Spleen (tissue), 11 donors: ENCODE measurements at regions not wholly inside any gene's neighbourhood (a gene's known extent, or its start where the extent isn't known, plus 50 kb on each side); places are given as distances from the start of the nearest gene placed in this dataset.

Source experiments
- DNase-seq: peaks from one replicate; pipeline ENCODE4 v3.0.0-alpha.2; 2020
- H3K27ac ChIP-seq, 8 donors: fragments of 200-600 bp; sonication (generic) in 7 of 8; 1 replicate in 4 of 8; 2 replicates in 4 of 8; pipeline versions ENCODE4 v1.5.0 to v1.8.0; 2016 to 2021; ENCODE audit warnings: inconsistent platforms in 4 of 8, mild to moderate bottlenecking in 4 of 8, moderate library complexity in 1 of 8
- H3K27me3 ChIP-seq, 7 donors: fragments of 200-600 bp; sonication (generic) in 6 of 7; replicated peaks in 1 of 7; 1 replicate in 4 of 7; 2 replicates in 3 of 7; pipeline versions ENCODE4 v1.5.0 to v1.8.0; 2016 to 2021; ENCODE audit warnings: inconsistent platforms in 3 of 7, mild to moderate bottlenecking in 1 of 7
- H3K36me3 ChIP-seq, 6 donors: fragments of 200-600 bp; sonication (generic) in 5 of 6; 1 replicate in 4 of 6; 2 replicates in 2 of 6; pipeline versions ENCODE4 v1.5.0 to v1.8.0; 2016 to 2021; ENCODE audit warnings: inconsistent platforms in 2 of 6
- H3K4me1 ChIP-seq, 6 donors: fragments of 200-600 bp; sonication (generic) in 5 of 6; 1 replicate in 3 of 6; 2 replicates in 3 of 6; pipeline versions ENCODE4 v1.5.0 to v1.8.0; 2016 to 2021; ENCODE audit warnings: inconsistent platforms in 3 of 6
- H3K4me3 ChIP-seq, 8 donors: fragments of 200-600 bp; sonication (generic) in 7 of 8; 1 replicate in 4 of 8; 2 replicates in 4 of 8; pipeline versions ENCODE4 v1.5.0 to v1.8.0; 2016 to 2021; ENCODE audit warnings: inconsistent platforms in 4 of 8, mild to moderate bottlenecking in 4 of 8, moderate library complexity in 2 of 8
- H3K9me3 ChIP-seq, 8 donors: fragments of 200-600 bp; sonication (generic) in 7 of 8; 1 replicate in 4 of 8; 2 replicates in 4 of 8; pipeline versions ENCODE4 v1.5.0 to v1.8.0; 2016 to 2021; ENCODE audit warnings: inconsistent platforms in 4 of 8
- POLR2A ChIP-seq, 3 donors: fragments of 450-650 bp; IDR thresholded peaks; one replicate each; pipeline ENCODE4 v1.5.1; 2017; ENCODE audit warnings: antibody characterized with exemption in 3 of 3, mild to moderate bottlenecking in 1 of 3
- POLR2AphosphoS5 ChIP-seq, 3 donors: sonication (generic); formaldehyde crosslinking; IDR thresholded peaks; one replicate each; pipeline ENCODE4 v1.5.1; 2017; ENCODE audit warnings: antibody characterized with exemption in 3 of 3
- whole genome bisulfite sequencing, 5 donors: extraction: QIAGEN DNeasy Blood & Tissue Kit in 3 of 5; methylation state at CpG; one replicate each; pipeline versions ENCODE4 v1.1.5 to v1.1.7; 2013 to 2018; 5-methylcytosine and 5-hydroxymethylcytosine counted together
- intact Hi-C: fragments of 100-400 bp; cut with DNase I; formaldehyde crosslinking; loops from one replicate; pipeline ENCODE4 v1.15.0; 2023; ENCODE audit warnings: low total_unique reads
- TF ChIP-seq, protein P1 (sequence below), 11 experiments: fragments of 200-600 bp in 7 of 11; fragments of 450-650 bp in 4 of 11; sonication (generic) in 4 of 11; IDR thresholded peaks in 8 of 11; conservative IDR thresholded peaks in 3 of 11; 1 replicate in 7 of 11; 2 replicates in 4 of 11; pipeline versions ENCODE4 v1.4.0 to v1.8.0; 2016 to 2021; ENCODE audit warnings: antibody characterized with exemption in 11 of 11, inconsistent platforms in 4 of 11, mild to moderate bottlenecking in 1 of 11
- donor health status: healthy with polysubstance abuse.
- donor health status: DM: no; HTN: no; CAD: no; lungs with moderate emphysema.
- donor health status: DM: no; HTN: no; CAD: no.
- donor health status: Bipolar disorder and iron deficiency.
- donor health status: healthy.
- donor health status: DM: no; HTN: no; CAD: no.
- donor health status: DM: yes; HTN: yes; CAD: no.

- WGBS, 5 donors: 50 to 91% (median 62%) methylated on average over 1 of the region's 1 CpG
- Histone ChIP-seq H3K9me3 (peaks cover 0 to 15% (median 1%) of the 10 kb centered on the region in 8 donors), H3K27ac (no peak overlapping the region), H3K27me3 (no peaks in the 10 kb centered on the region), H3K36me3 (no peaks in the 10 kb centered on the region), H3K4me1 (no peaks in the 10 kb centered on the region), H3K4me3 (no peak overlapping the region)
- TF ChIP-seq, protein P1, sequence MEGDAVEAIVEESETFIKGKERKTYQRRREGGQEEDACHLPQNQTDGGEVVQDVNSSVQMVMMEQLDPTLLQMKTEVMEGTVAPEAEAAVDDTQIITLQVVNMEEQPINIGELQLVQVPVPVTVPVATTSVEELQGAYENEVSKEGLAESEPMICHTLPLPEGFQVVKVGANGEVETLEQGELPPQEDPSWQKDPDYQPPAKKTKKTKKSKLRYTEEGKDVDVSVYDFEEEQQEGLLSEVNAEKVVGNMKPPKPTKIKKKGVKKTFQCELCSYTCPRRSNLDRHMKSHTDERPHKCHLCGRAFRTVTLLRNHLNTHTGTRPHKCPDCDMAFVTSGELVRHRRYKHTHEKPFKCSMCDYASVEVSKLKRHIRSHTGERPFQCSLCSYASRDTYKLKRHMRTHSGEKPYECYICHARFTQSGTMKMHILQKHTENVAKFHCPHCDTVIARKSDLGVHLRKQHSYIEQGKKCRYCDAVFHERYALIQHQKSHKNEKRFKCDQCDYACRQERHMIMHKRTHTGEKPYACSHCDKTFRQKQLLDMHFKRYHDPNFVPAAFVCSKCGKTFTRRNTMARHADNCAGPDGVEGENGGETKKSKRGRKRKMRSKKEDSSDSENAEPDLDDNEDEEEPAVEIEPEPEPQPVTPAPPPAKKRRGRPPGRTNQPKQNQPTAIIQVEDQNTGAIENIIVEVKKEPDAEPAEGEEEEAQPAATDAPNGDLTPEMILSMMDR (IDR thresholded peaks at IDR 0.05 in 8 of 11, conservative IDR thresholded peaks at IDR 0.05 in 3 of 11): no peak
- no peak for TF ChIP-seq POLR2A (IDR thresholded peaks at IDR 0.05)
- no peak for TF ChIP-seq POLR2AphosphoS5 (IDR thresholded peaks at IDR 0.05)
- intact Hi-C loops: no loop called here
- DNase-seq: no peak
Measured at GRCh38 chr16:64659866-64660265, 462.0 kb downstream of the CDH11 start.

DNA sequence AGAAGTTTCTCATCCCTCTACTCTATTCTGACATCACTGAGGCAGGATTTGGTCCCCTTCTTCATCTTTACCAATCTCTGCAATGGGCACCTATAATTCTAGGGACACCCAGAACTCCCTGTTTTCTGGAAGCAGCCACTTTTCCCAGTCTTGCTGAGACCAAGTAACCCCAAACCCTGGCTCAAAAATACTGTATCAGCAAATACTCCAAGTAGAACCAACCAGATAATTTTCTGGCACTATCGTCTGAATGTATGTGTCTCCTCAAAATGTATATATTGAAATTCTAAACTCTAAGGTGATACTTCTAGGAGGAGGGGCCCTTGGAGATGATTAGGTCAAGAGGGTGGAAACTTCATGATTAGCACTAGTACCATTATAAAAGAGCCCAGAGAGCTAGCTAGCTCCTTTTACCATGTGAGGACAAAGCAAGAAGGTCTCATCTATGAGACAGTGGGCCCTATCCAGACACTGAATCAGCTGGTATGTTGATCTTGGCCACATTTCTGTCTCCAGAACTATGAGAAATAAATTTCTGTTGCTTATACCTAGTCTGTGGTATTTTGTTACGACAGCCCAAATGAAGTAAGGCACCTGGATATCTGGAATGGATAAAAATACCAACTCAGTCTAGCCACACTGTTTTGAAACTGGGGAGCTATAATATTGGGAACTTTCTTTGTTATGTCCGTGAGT, 464.4 kb downstream of the CDH11 start:
- Histone ChIP-seq H3K4me3 (no peak overlapping the region), H3K4me1 (no peaks in the 10 kb centered on the region), H3K36me3 (no peaks in the 10 kb centered on the region), H3K27ac (no peak overlapping the region), H3K9me3 (peaks cover 0 to 8% (median 0%) of the 10 kb centered on the region in 8 donors), H3K27me3 (no peaks in the 10 kb centered on the region)
- TF ChIP-seq POLR2A (IDR thresholded peaks at IDR 0.05) (no peak), POLR2AphosphoS5 (IDR thresholded peaks at IDR 0.05) (no peak)
- TF ChIP-seq, protein P1 (IDR thresholded peaks at IDR 0.05 in 8 of 11, conservative IDR thresholded peaks at IDR 0.05 in 3 of 11): no peak
- intact Hi-C loops: no loop called here
- WGBS, 5 donors: 69 to 81% (median 74%) methylated on average over 3 of the region's 3 CpGs
- DNase-seq: no peak

- Histone ChIP-seq H3K9me3 (peaks cover 0 to 13% (median 1%) of the 10 kb centered on the region in 8 donors), H3K4me3 (no peak overlapping the region), H3K27ac (no peak overlapping the region), H3K4me1 (no peaks in the 10 kb centered on the region), H3K36me3 (no peaks in the 10 kb centered on the region), H3K27me3 (no peaks in the 10 kb centered on the region)
- no peak for DNase-seq
- intact Hi-C loops: no loop called here
- WGBS, 5 donors: 44 to 56% (median 46%) methylated on average over 4 of the region's 4 CpGs
- TF ChIP-seq POLR2AphosphoS5 (IDR thresholded peaks at IDR 0.05): no peak
- TF ChIP-seq, protein P1 (IDR thresholded peaks at IDR 0.05 in 8 of 11, conservative IDR thresholded peaks at IDR 0.05 in 3 of 11): no peak
- TF ChIP-seq POLR2A (IDR thresholded peaks at IDR 0.05): no peak
Measured at GRCh38 chr16:64656471-64656870, 465.4 kb downstream of the CDH11 start.

GRCh38 chr16:64654178-64654577, 467.7 kb downstream of the CDH11 start:
- TF ChIP-seq POLR2AphosphoS5 (IDR thresholded peaks at IDR 0.05) (no peak), POLR2A (IDR thresholded peaks at IDR 0.05) (no peak)
- TF ChIP-seq, protein P1 (IDR thresholded peaks at IDR 0.05 in 8 of 11, conservative IDR thresholded peaks at IDR 0.05 in 3 of 11): no peak
- H3K27me3 ChIP-seq: no peaks in the 10 kb centered on the region
- intact Hi-C loops: no loop called here
- no peaks in the 10 kb centered on the region for H3K4me1 ChIP-seq
- H3K9me3 ChIP-seq: peaks cover 0 to 31% (median 10%) of the 10 kb centered on the region in 8 donors
- no peak for DNase-seq
- H3K36me3 ChIP-seq: no peaks in the 10 kb centered on the region
- no peak overlapping the region for H3K4me3 ChIP-seq
- H3K27ac ChIP-seq: no peak overlapping the region
